Spleen (tissue), 11 donors: ENCODE measurements at regions not wholly inside any gene's neighbourhood (a gene's known extent, or its start where the extent isn't known, plus 50 kb on each side); places are given as distances from the start of the nearest gene placed in this dataset.

ENCODE experiments used
- DNase-seq: peaks from one replicate; pipeline ENCODE4 v3.0.0-alpha.2; 2020
- H3K27ac ChIP-seq, 8 donors: fragments of 200-600 bp; sonication (generic) in 7 of 8; 1 replicate in 4 of 8; 2 replicates in 4 of 8; pipeline versions ENCODE4 v1.5.0 to v1.8.0; 2016 to 2021; ENCODE audit warnings: inconsistent platforms in 4 of 8, mild to moderate bottlenecking in 4 of 8, moderate library complexity in 1 of 8
- H3K27me3 ChIP-seq, 7 donors: fragments of 200-600 bp; sonication (generic) in 6 of 7; replicated peaks in 1 of 7; 1 replicate in 4 of 7; 2 replicates in 3 of 7; pipeline versions ENCODE4 v1.5.0 to v1.8.0; 2016 to 2021; ENCODE audit warnings: inconsistent platforms in 3 of 7, mild to moderate bottlenecking in 1 of 7
- H3K36me3 ChIP-seq, 6 donors: fragments of 200-600 bp; sonication (generic) in 5 of 6; 1 replicate in 4 of 6; 2 replicates in 2 of 6; pipeline versions ENCODE4 v1.5.0 to v1.8.0; 2016 to 2021; ENCODE audit warnings: inconsistent platforms in 2 of 6
- H3K4me1 ChIP-seq, 6 donors: fragments of 200-600 bp; sonication (generic) in 5 of 6; 1 replicate in 3 of 6; 2 replicates in 3 of 6; pipeline versions ENCODE4 v1.5.0 to v1.8.0; 2016 to 2021; ENCODE audit warnings: inconsistent platforms in 3 of 6
- H3K4me3 ChIP-seq, 8 donors: fragments of 200-600 bp; sonication (generic) in 7 of 8; 1 replicate in 4 of 8; 2 replicates in 4 of 8; pipeline versions ENCODE4 v1.5.0 to v1.8.0; 2016 to 2021; ENCODE audit warnings: inconsistent platforms in 4 of 8, mild to moderate bottlenecking in 4 of 8, moderate library complexity in 2 of 8
- H3K9me3 ChIP-seq, 8 donors: fragments of 200-600 bp; sonication (generic) in 7 of 8; 1 replicate in 4 of 8; 2 replicates in 4 of 8; pipeline versions ENCODE4 v1.5.0 to v1.8.0; 2016 to 2021; ENCODE audit warnings: inconsistent platforms in 4 of 8
- POLR2A ChIP-seq, 3 donors: fragments of 450-650 bp; IDR thresholded peaks; one replicate each; pipeline ENCODE4 v1.5.1; 2017; ENCODE audit warnings: antibody characterized with exemption in 3 of 3, mild to moderate bottlenecking in 1 of 3
- POLR2AphosphoS5 ChIP-seq, 3 donors: sonication (generic); formaldehyde crosslinking; IDR thresholded peaks; one replicate each; pipeline ENCODE4 v1.5.1; 2017; ENCODE audit warnings: antibody characterized with exemption in 3 of 3
- WGBS, 5 donors: extraction: QIAGEN DNeasy Blood & Tissue Kit in 3 of 5; methylation state at CpG; one replicate each; pipeline versions ENCODE4 v1.1.5 to v1.1.7; 2013 to 2018; 5-methylcytosine and 5-hydroxymethylcytosine counted together
- intact Hi-C: fragments of 100-400 bp; cut with DNase I; formaldehyde crosslinking; loops from one replicate; pipeline ENCODE4 v1.15.0; 2023; ENCODE audit warnings: low total_unique reads
- TF ChIP-seq, protein P1 (sequence below), 11 experiments: fragments of 200-600 bp in 7 of 11; fragments of 450-650 bp in 4 of 11; sonication (generic) in 4 of 11; IDR thresholded peaks in 8 of 11; conservative IDR thresholded peaks in 3 of 11; 1 replicate in 7 of 11; 2 replicates in 4 of 11; pipeline versions ENCODE4 v1.4.0 to v1.8.0; 2016 to 2021; ENCODE audit warnings: antibody characterized with exemption in 11 of 11, inconsistent platforms in 4 of 11, mild to moderate bottlenecking in 1 of 11
- donor health status: healthy with polysubstance abuse.
- donor health status: DM: no; HTN: no; CAD: no; lungs with moderate emphysema.
- donor health status: DM: no; HTN: no; CAD: no.
- donor health status: Bipolar disorder and iron deficiency.
- donor health status: healthy.
- donor health status: DM: no; HTN: no; CAD: no.
- donor health status: DM: yes; HTN: yes; CAD: no.

DNA sequence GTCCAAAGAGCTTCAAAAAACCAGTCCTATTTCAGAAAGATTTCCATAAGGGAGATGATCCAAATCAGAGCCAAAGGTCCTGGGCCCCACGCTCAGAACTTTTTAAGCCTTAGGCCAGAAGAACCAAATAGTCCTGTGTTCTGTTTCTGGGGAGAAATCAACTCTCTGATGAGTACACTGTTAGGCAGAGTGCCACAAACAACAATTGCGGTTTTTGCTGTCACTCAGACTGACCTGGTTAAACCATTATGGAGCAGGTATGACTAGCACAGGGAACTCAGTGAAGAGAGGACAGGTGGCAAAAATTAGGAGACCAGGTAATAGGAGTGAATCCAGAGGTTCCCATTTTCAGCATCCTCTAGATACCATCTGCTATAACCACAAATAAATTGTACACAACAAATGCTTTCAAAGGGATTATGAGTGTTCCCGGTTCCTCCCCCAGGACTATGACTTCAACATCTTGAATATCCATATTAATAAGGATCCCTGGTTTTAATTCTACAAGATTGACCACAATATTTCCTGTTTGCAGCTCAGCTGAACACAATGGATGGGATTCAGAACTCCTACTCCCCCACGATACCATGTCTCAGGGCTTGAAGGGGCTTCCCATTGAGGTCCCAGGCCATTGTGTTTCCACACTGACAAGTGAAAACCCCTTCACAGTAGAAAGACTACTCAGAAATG, 52.1 kb upstream of the FREM1 start:
- no peak overlapping the region for H3K4me3 ChIP-seq
- intact Hi-C loops, result no loop called here

DNA sequence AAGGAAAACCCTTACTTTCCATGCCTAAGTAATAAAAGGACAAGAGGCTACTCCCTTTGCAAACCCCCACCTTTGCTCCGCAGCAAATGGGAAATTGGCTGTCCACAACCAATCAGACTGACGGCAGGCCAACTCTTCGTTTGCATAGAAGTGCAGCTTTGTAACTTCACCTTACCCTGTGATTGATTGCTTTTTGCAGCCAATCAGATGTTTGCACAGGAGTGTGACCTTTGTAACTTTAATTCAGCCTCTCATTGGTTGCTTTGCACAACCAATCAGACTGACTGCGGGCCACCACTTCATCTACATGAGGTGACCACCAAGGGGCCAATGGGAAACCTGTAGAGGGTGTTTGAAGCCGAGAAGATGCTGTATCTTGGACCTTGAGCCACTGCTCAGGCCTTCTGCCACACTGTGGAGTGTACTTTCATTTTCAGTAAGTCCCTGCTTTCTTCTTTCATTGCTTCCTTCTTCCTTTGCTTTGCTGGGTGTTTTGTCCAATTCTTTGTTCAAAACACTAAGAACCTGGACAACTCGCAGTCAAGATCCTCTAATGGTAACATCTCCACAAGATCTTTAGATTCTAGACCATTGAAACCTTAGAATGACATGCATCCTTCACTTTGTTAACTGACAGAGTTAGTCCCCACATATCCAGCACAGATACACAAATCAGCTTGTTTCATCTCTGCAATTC, 51.3 kb upstream of the FREM1 start:
- Histone ChIP-seq H3K27ac (no peak overlapping the region), H3K4me3 (no peak overlapping the region), H3K4me1 (no peaks in the 10 kb centered on the region), H3K9me3 (no peaks in the 10 kb centered on the region), H3K36me3 (no peaks in the 10 kb centered on the region), H3K27me3 (peaks cover 0 to 4% (median 0%) of the 10 kb centered on the region in 7 donors)
- intact Hi-C loops, result no loop called here
- no peak for DNase-seq
- WGBS, 5 donors, result 76 to 87% (median 79%) methylated on average over 6 of the region's 6 CpGs
- TF ChIP-seq, protein P1, sequence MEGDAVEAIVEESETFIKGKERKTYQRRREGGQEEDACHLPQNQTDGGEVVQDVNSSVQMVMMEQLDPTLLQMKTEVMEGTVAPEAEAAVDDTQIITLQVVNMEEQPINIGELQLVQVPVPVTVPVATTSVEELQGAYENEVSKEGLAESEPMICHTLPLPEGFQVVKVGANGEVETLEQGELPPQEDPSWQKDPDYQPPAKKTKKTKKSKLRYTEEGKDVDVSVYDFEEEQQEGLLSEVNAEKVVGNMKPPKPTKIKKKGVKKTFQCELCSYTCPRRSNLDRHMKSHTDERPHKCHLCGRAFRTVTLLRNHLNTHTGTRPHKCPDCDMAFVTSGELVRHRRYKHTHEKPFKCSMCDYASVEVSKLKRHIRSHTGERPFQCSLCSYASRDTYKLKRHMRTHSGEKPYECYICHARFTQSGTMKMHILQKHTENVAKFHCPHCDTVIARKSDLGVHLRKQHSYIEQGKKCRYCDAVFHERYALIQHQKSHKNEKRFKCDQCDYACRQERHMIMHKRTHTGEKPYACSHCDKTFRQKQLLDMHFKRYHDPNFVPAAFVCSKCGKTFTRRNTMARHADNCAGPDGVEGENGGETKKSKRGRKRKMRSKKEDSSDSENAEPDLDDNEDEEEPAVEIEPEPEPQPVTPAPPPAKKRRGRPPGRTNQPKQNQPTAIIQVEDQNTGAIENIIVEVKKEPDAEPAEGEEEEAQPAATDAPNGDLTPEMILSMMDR (IDR thresholded peaks at IDR 0.05 in 8 of 11, conservative IDR thresholded peaks at IDR 0.05 in 3 of 11), result no peak
- TF ChIP-seq POLR2A (IDR thresholded peaks at IDR 0.05) (no peak), POLR2AphosphoS5 (IDR thresholded peaks at IDR 0.05) (no peak)

More for the DNA sequence above, 52.1 kb upstream of the FREM1 start:
- Histone ChIP-seq H3K27me3 (peaks cover 0 to 4% (median 0%) of the 10 kb centered on the region in 7 donors), H3K4me1 (no peaks in the 10 kb centered on the region), H3K36me3 (no peaks in the 10 kb centered on the region), H3K9me3 (no peaks in the 10 kb centered on the region), H3K27ac (no peak overlapping the region)
- TF ChIP-seq POLR2A (IDR thresholded peaks at IDR 0.05) (no peak), POLR2AphosphoS5 (IDR thresholded peaks at IDR 0.05) (no peak)
- TF ChIP-seq, protein P1 (IDR thresholded peaks at IDR 0.05 in 8 of 11, conservative IDR thresholded peaks at IDR 0.05 in 3 of 11), result no peak
- WGBS, 5 donors, result 75 to 90% (median 85%) methylated on average over 4 of the region's 4 CpGs
- no peak for DNase-seq

DNA sequence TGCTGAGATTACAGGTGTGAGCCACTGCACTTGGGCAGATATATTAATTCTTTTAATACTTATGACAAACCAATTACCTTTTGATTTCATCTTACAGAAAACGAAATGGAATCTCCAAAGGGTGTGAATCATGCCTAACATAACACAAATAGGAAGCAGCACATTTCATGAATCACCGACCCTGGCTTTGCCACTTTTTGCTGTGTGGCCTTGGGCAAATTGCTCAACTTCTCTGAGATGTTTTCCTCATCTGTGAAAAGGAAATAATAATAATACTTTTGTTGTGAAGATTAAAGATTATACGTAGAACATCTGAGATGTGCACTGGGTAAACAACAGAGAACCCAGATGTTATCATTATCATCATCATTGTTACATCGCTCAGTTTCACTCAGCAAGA, 50.7 kb upstream of the FREM1 start:
- H3K27me3 ChIP-seq, result peaks cover 0 to 4% (median 0%) of the 10 kb centered on the region in 7 donors
- no peak overlapping the region for H3K4me3 ChIP-seq
- no peaks in the 10 kb centered on the region for H3K4me1 ChIP-seq
- no peak for DNase-seq
- H3K9me3 ChIP-seq, result no peaks in the 10 kb centered on the region
- no peaks in the 10 kb centered on the region for H3K36me3 ChIP-seq
- WGBS, 5 donors, result 68 to 80% (median 74%) methylated on average over 4 of the region's 4 CpGs
- intact Hi-C loops, result no loop called here
- H3K27ac ChIP-seq, result no peak overlapping the region
- TF ChIP-seq, protein P1 (IDR thresholded peaks at IDR 0.05 in 8 of 11, conservative IDR thresholded peaks at IDR 0.05 in 3 of 11), result no peak
- no peak for TF ChIP-seq POLR2A (IDR thresholded peaks at IDR 0.05)
